Renal cortical epithelial cell (primary cell): ENCODE measurements at regions not wholly inside any gene's neighbourhood (a gene's known extent, or its start where the extent isn't known, plus 50 kb on each side); places are given as distances from the start of the nearest gene placed in this dataset.

Experiments used
- DNase-seq: peaks from one replicate; pipeline ENCODE4 v3.0.0-alpha.2; 2011; ENCODE audit warnings: low read depth

DNA sequence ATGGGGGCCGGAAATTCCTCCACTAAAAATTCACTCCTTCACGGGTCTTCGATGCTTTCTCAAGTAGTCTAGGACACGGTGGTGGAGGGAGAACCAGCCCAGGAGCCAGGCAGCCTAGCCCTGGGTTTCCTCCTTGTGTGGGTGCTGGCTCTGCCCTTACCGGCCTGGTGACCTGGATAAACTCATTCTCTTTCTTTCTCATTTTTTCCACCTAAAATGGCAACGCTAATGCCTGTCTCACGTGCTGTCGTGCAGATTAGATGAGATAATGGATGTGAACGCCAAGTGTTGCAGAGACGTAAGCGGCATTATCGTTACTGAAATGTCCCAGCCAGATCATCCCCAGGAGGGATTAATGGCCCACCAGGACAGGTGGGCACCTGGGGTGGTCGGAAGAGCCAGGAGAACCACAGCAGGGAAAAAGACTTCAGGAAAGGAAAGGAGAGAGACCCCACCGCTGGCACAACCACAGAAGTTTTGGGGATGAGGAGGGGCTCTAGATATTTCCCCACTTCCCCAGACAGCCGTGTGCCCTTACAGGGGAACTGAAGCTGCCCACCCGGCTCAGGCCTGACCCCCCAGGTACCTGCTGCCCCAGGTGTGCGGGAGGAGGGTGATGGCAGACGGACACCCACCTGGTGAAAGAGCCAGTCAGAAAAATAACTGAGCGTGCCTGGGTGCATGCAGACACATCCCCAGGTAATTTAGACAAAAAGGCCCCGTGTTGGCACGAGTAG is 100.8 kb upstream of the ASAP2 start:
- no peak for DNase-seq

GRCh38 chr2:9103663-9104277 is 100.3 kb upstream of the MBOAT2 start:
- DNase-seq = no peak

- peak; percentile 93 for DNase-seq
Observed at GRCh38 chr2:9102861-9103662, 99.6 kb upstream of the MBOAT2 start.

- DNase-seq = no peak
Observed at GRCh38 chr2:9101763-9102425, 98.4 kb upstream of the MBOAT2 start.

DNA sequence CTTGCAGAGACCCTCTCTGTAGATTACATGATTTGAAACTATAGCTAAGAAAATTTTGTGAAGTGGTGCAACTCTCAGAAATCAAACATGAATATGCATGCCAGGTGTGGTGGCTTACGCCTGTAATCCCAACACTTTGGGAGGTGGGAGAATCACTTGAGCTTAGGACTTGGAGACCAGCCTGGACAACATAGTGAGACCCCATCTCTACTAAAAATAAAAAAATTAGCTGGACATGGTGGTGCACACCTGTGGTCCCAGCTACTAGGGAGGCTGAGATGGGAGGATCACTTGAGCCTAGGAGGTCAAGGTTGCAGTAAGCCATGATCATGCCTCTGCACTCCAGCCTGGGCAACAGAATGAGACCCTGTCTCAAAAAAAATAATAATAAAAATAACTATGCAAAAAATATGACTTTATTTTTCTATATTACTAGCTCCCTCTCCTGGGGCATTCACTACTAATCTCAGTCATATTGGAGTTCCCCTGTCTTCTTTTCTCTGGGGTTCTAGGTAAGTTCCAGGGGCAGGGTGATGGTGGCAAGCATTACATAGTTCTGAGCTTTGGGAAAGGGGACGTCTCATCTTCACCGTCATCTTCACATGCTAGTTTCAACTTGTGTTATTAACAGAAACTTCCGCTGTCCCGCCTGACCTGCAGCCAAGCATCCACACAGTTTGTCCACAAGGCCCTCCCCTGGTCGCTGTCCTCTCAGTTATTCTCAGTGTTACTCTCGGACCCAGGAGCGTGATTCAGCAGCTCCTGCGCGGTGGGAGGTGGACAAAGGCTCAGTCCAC is 96.8 kb upstream of the MBOAT2 start:
- DNase-seq = no peak

- DNase-seq = peak; percentile 94
Observed at GRCh38 chr2:9099341-9099751, 95.9 kb upstream of the MBOAT2 start.

- DNase-seq = no peak
Observed at GRCh38 chr2:9097892-9098291, 94.4 kb upstream of the MBOAT2 start.

GRCh38 chr2:9097239-9097638 is 93.8 kb upstream of the MBOAT2 start:
- peak; percentile 48 for DNase-seq

GRCh38 chr2:9096761-9097160 is 93.3 kb upstream of the MBOAT2 start:
- no peak for DNase-seq

GRCh38 chr2:9095690-9096089 is 92.2 kb upstream of the MBOAT2 start:
- peak; percentile 62 for DNase-seq

DNA sequence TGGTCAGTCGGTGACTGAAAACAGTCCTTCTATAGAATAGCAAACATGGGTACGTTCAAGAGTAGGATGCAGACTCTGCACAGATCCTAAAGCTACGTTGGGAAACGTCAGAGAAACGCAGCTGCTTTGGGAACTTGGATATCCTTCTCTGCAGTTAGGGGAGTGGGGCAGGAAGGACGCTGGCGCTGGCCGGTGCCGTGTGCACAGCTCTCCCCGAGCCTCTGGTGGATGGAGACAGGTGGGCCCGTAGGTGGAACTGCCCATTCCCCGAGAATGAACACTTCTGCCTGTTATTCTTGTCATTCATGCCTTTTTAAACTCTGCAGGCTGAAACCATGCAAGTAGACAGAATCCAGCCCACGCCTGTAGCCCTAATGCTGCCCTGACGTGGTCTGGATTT is 91.7 kb upstream of the MBOAT2 start:
- no peak for DNase-seq

DNA sequence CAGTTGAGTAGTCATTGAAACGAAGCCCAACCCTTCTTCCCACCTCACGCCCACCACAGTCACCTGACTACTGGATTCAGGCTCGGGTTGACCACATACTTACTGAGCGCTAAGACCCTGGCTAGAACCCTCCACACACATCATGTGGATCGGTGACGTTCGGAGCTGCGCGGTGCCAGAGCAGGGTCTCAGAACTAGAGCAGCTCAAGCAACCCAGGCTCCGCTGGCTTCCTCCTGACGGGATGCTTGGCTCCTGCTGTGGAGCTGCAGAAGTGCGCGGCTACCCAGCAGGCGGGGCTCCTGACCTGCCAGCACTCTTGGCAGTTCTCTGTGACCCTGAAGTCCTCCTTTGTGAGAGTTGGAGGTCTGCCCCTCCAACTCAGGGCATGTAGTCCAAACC is 90.6 kb upstream of the MBOAT2 start:
- no peak for DNase-seq

- DNase-seq = no peak
Observed at GRCh38 chr2:9093324-9093723, 89.8 kb upstream of the MBOAT2 start.

DNA sequence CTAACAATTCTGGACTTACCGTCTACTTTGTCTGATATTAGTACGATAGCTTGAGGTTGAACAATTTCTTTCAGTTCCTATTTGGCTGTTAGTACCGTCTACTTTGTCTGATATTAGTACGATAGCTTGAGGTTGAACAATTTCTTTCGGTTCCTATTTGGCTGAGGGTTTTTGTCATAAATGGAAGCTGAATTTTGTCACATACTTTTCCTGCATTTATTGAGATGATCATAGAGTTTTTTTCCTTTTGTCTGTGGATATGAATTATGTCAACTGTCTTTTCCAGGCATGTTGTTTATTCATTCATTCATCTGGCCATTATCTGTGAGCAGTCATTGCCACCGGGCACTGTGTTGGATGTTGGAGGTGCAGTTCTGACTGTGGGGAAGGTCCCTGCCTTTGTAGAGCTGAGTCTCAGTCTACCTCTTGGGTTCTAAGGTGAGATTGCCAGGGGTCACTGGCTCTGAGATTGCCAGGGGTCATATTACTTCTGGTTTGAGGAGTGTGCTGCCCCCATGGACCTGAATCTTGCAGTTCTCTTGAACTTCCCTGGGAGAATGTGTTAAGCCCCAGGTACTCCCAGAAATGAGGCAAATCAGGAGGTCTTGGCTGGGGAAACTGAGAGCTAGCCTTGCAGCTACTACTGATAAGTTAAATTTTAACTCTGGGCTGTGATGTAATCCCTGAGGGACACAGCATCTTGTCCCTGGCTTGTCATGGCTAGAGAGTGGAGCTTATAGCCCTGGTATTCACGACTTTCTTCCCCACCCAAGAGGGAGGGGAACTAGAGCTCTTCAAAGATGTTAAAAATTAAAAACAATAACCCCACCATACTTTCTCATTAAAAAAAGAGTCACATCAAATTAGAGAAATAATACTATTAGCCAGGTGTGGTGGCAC is 89.1 kb upstream of the MBOAT2 start:
- no peak for DNase-seq

- DNase-seq = no peak
Observed at GRCh38 chr2:9091811-9092210, 88.3 kb upstream of the MBOAT2 start.

DNA sequence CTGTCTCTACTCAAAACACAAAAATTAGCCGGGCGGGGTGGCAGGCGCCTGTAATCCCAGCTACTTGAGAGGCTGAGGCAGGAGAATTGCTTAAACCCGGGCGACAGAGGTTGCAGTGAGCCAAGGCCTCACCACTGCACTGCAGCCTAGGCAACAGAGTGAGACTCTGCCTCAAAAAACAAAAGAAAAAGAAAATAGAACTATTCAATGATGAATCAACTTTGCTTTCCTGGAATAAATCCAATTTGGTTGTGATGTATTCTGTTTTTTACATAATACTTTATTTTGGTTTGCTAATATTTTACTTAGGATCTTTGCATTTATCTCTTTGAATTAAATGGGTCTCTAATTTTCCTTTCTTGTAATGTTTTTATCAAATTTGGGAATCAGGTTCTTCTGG is 86.3 kb upstream of the MBOAT2 start:
- no peak for DNase-seq

DNA sequence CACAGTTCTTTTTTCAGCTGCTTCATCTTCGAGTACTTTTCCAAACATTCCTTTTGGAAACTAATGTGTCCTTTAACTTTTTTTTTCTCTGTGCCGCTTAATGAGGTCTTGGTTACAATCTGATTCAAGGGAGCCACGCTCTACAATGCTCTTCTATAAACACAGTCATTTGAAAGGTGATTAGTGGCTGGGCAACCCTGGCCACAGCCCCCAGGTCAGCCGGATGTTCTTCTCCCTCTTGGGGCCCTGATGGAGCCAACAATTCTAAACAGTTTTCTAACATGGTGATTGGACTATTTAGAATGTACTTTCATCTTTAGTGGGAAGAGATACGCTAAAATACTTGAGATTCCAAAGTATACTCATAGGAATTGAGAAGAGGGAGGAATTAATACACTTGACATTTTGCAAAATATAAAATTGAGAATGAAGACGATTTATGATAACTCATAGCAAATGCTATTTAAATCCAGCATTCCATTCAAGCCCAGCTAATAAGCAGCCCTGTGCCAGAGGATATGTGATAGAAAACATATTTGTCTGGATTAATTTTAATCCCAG is 83.7 kb upstream of the MBOAT2 start:
- no peak for DNase-seq

- DNase-seq = no peak
Observed at GRCh38 chr2:9086465-9086864, 83.0 kb upstream of the MBOAT2 start.

DNA sequence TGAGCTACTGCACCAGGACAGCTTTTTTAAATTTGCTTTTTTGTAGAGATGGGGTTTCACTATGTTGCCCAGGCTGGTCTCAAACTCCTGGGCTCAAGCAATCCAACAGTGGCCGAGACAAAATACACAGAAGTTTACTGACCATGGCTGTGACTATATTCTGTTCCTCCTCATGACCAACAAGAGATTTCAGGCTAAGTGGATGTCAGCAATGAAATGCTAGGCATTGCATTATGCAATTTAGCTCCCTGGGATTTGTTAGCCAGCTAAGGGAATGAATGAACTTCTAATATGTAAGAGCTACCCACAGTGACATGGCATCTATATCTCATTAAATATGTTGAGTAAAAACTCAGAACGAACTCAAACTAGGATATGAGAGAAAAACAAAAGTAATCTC is 81.9 kb upstream of the MBOAT2 start:
- no peak for DNase-seq

GRCh38 chr2:9083287-9083686 is 79.8 kb upstream of the MBOAT2 start:
- DNase-seq = no peak
